Upper lobe of left lung (tissue), 4 donors: ENCODE measurements at regions not wholly inside any gene's neighbourhood (a gene's known extent, or its start where the extent isn't known, plus 50 kb on each side); places are given as distances from the start of the nearest gene placed in this dataset.

Experiments
- POLR2A ChIP-seq, 4 donors: fragments of 450-650 bp; IDR thresholded peaks; one replicate each; pipeline ENCODE4 v1.5.1; 2016 to 2017; ENCODE audit warnings: antibody characterized with exemption in 4 of 4, mild to moderate bottlenecking in 2 of 4
- POLR2AphosphoS5 ChIP-seq, 2 donors: sonication (generic); formaldehyde crosslinking; IDR thresholded peaks; one replicate each; pipeline ENCODE4 v1.5.1; 2017; ENCODE audit warnings: antibody characterized with exemption in 2 of 2
- TF ChIP-seq, protein P1 (sequence below), 6 experiments: fragments of 450-650 bp in 4 of 6; fragments of 200-600 bp in 2 of 6; sonication (generic) in 2 of 6; IDR thresholded peaks; one replicate each; pipeline ENCODE4 v1.5.1; 2016 to 2019; ENCODE audit warnings: antibody characterized with exemption in 6 of 6

GRCh38 chr3:187919048-187919447 is 173.8 kb upstream of the BCL6 start:
- TF ChIP-seq POLR2A (IDR thresholded peaks at IDR 0.05) (no peak), POLR2AphosphoS5 (IDR thresholded peaks at IDR 0.05) (no peak)
- TF ChIP-seq, protein P1, sequence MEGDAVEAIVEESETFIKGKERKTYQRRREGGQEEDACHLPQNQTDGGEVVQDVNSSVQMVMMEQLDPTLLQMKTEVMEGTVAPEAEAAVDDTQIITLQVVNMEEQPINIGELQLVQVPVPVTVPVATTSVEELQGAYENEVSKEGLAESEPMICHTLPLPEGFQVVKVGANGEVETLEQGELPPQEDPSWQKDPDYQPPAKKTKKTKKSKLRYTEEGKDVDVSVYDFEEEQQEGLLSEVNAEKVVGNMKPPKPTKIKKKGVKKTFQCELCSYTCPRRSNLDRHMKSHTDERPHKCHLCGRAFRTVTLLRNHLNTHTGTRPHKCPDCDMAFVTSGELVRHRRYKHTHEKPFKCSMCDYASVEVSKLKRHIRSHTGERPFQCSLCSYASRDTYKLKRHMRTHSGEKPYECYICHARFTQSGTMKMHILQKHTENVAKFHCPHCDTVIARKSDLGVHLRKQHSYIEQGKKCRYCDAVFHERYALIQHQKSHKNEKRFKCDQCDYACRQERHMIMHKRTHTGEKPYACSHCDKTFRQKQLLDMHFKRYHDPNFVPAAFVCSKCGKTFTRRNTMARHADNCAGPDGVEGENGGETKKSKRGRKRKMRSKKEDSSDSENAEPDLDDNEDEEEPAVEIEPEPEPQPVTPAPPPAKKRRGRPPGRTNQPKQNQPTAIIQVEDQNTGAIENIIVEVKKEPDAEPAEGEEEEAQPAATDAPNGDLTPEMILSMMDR (IDR thresholded peaks at IDR 0.05) = no peak
